HCT116 (cell line): ENCODE measurements at regions not wholly inside any gene's neighbourhood (a gene's known extent, or its start where the extent isn't known, plus 50 kb on each side); places are given as distances from the start of the nearest gene placed in this dataset.

Source experiments
- ATAC-seq: fragments of 200-7000 bp; cut with Tn5 transposase; 2 replicates; pipeline ENCODE4 v1.9.1; 2020; ENCODE audit warnings: mild to moderate bottlenecking, moderate library complexity
- BruUV-seq: library from RNA; stranded (reverse); fragments of 400-500 nt; replicated peaks from 2 replicates; lab custom pipeline; 2021; lab: Mats Ljungman, UMichigan
- CTCF ChIA-PET: fragments of 300-600 bp; sonication (Branson Sonifier 250); formaldehyde crosslinking; loops from one replicate; lab custom pipeline; 2021; ENCODE audit warnings: antibody characterized with exemption; lab: Charles Lee
- POLR2A ChIA-PET: fragments of 300-600, 350-600 bp; sonication (Branson Sonifier 250); formaldehyde crosslinking; loops from one replicate; lab custom pipeline; 2021; ENCODE audit warnings: antibody characterized with exemption; lab: Charles Lee
- RAD21 ChIA-PET, 2 experiments: fragments of 300-600 bp; sonication (Branson Sonifier 250); formaldehyde crosslinking; loops; one replicate each; lab custom pipeline; 2023; ENCODE audit warnings: low total read pairs in 2 of 2; ENCODE audit not compliant: uncharacterized antibody in 2 of 2, unreplicated experiment in 2 of 2, low non-redundant PET in 1 of 2; lab: Charles Lee
- DNase-seq: peaks from one replicate; pipeline ENCODE4 v3.0.0-alpha.2; 2010; ENCODE audit warnings: low read depth, low spot score
- H2AFZ ChIP-seq: fragments of 200-600 bp; shearing (Covaris generic), sonication (generic); 2 replicates; pipeline ENCODE4 v1.6.1; 2017; ENCODE audit warnings: low read depth, mixed run types, mixed read lengths, antibody characterized with exemption, low read length; ENCODE audit not compliant: poor library complexity, severe bottlenecking
- H3K27ac ChIP-seq: 2 replicates; pipeline ENCODE4 v1.5.1; 2012; ENCODE audit warnings: low read depth, low read length
- H3K27me3 ChIP-seq: fragments of 200-600 bp; sonication (generic); 2 replicates; pipeline ENCODE4 v1.6.1; 2016; ENCODE audit warnings: mixed run types, low read length, mixed read lengths; ENCODE audit not compliant: insufficient read depth
- H3K36me3 ChIP-seq, 2 experiments: fragments of 200-500 bp in 1 of 2; fragments of 200-600 bp in 1 of 2; sonication (Bioruptor generic) in 1 of 2; sonication (generic) in 1 of 2; 2 replicates each; pipeline versions ENCODE4 v1.5.1 to v1.6.1; 2014 to 2016; ENCODE audit warnings: low read length in 2 of 2, inconsistent platforms in 1 of 2, mixed read lengths in 1 of 2, mixed run types in 1 of 2; ENCODE audit not compliant: insufficient read depth in 2 of 2, control insufficient read depth in 1 of 2
- H3K4me1 ChIP-seq, 2 experiments: fragments of 200-600 bp in 1 of 2; sonication (generic) in 1 of 2; 2 replicates each; pipeline versions ENCODE4 v1.5.1 to v1.6.1; 2012 to 2017; ENCODE audit warnings: low read length in 2 of 2, inconsistent platforms in 1 of 2, mild to moderate bottlenecking in 1 of 2, mixed read lengths in 1 of 2, mixed run types in 1 of 2, moderate library complexity in 1 of 2; ENCODE audit not compliant: insufficient read depth in 2 of 2, control insufficient read depth in 1 of 2
- H3K4me2 ChIP-seq: fragments of 200-600 bp; sonication (generic); 2 replicates; pipeline ENCODE4 v1.6.1; 2017; ENCODE audit warnings: mixed run types, low read length, mixed read lengths
- H3K4me3 ChIP-seq, 2 experiments: fragments of 200-600 bp in 1 of 2; sonication (generic) in 1 of 2; replicated peaks in 1 of 2; 2 replicates each; pipeline ENCODE4 v1.5.1; 2011 to 2016; ENCODE audit warnings: low read length in 2 of 2, control low read depth in 1 of 2, low read depth in 1 of 2, mild to moderate bottlenecking in 1 of 2, mixed read lengths in 1 of 2, mixed run types in 1 of 2
- H3K79me2 ChIP-seq: fragments of 200-600 bp; sonication (generic); 2 replicates; pipeline ENCODE4 v1.6.1; 2017; ENCODE audit warnings: mild to moderate bottlenecking, mixed run types, low read length, moderate library complexity, mixed read lengths; ENCODE audit not compliant: insufficient read depth
- H3K9ac ChIP-seq: fragments of 200-600 bp; sonication (generic); 2 replicates; pipeline ENCODE4 v1.6.1; 2016; ENCODE audit warnings: low read length, mixed read lengths
- H3K9me2 ChIP-seq: fragments of 200-600 bp; sonication (generic), shearing (Covaris generic); 2 replicates; pipeline ENCODE4 v1.6.1; 2017; ENCODE audit warnings: mixed run types, mild to moderate bottlenecking, moderate library complexity; ENCODE audit not compliant: insufficient read depth
- H3K9me3 ChIP-seq, 2 experiments: fragments of 200-500 bp in 1 of 2; fragments of 200-600 bp in 1 of 2; sonication (Bioruptor generic) in 1 of 2; sonication (generic) in 1 of 2; 2 replicates each; pipeline ENCODE4 v1.6.1; 2014 to 2017; ENCODE audit warnings: low read length in 2 of 2, mixed read lengths in 2 of 2, inconsistent platforms in 1 of 2, low read depth in 1 of 2, mild to moderate bottlenecking in 1 of 2, mixed run types in 1 of 2, moderate library complexity in 1 of 2; ENCODE audit not compliant: control insufficient read depth in 1 of 2, insufficient read depth in 1 of 2
- H4K20me1 ChIP-seq: fragments of 200-600 bp; sonication (generic), shearing (Covaris generic); 2 replicates; pipeline ENCODE4 v1.6.1; 2017; ENCODE audit warnings: mixed run types, mild to moderate bottlenecking, moderate library complexity; ENCODE audit not compliant: insufficient read depth
- CBX3 ChIP-seq: IDR thresholded peaks from 2 replicates; pipeline ENCODE4 v1.6.1; 2012; ENCODE audit warnings: low read depth
- ELF1 ChIP-seq: IDR thresholded peaks from 2 replicates; pipeline ENCODE4 v1.6.1; 2012; ENCODE audit warnings: low read depth, borderline replicate concordance
- EZH2 ChIP-seq: fragments of 200-600 bp; sonication (generic); IDR thresholded peaks from 2 replicates; pipeline ENCODE4 v1.6.1; 2017; ENCODE audit warnings: antibody characterized with exemption, mixed run types
- JUND ChIP-seq: IDR thresholded peaks from 2 replicates; pipeline ENCODE4 v1.6.1; 2012
- POLR2AphosphoS5 ChIP-seq: IDR thresholded peaks from 2 replicates; pipeline ENCODE4 v1.6.1; 2011; ENCODE audit warnings: mild to moderate bottlenecking, low read depth, low read length, moderate library complexity
- RAD21 ChIP-seq: IDR thresholded peaks from 2 replicates; pipeline ENCODE4 v1.6.1; 2012; ENCODE audit warnings: low read depth, mild to moderate bottlenecking
- REST ChIP-seq: IDR thresholded peaks from 2 replicates; pipeline ENCODE4 v1.6.1; 2012; ENCODE audit warnings: low read depth
- SP1 ChIP-seq: IDR thresholded peaks from 2 replicates; pipeline ENCODE4 v1.6.1; 2012; ENCODE audit warnings: low read depth
- SRF ChIP-seq: IDR thresholded peaks from 2 replicates; pipeline ENCODE4 v1.6.1; 2012; ENCODE audit warnings: low read depth
- TCF7L2 ChIP-seq: IDR thresholded peaks from 2 replicates; pipeline ENCODE4 v1.7.0; 2011; ENCODE audit warnings: borderline replicate concordance, inconsistent platforms; ENCODE audit not compliant: insufficient read depth, insufficient read length; ENCODE audit errors: extremely low read depth
- ZBTB33 ChIP-seq: IDR thresholded peaks from 2 replicates; pipeline ENCODE4 v1.6.1; 2011; ENCODE audit warnings: mild to moderate bottlenecking, low read length, moderate library complexity; ENCODE audit not compliant: insufficient replicate concordance; ENCODE audit errors: extremely low read depth
- ZNF274 ChIP-seq: fragments of 200-500 bp; sonication (Bioruptor generic); IDR thresholded peaks from 2 replicates; pipeline ENCODE4 v1.6.1; 2014; ENCODE audit warnings: mild to moderate bottlenecking, low read depth, low read length, inconsistent platforms
- intact Hi-C: fragments of 100-400 bp; cut with micrococcal nuclease; formaldehyde crosslinking; loops from 2 replicates; pipeline ENCODE4 v1.10.0; 2022
- TF ChIP-seq, protein P1 (sequence below): IDR thresholded peaks from 2 replicates; pipeline ENCODE4 v1.6.1; 2012
- TF ChIP-seq, protein P2 (sequence below): IDR thresholded peaks from 2 replicates; pipeline ENCODE4 v1.6.1; 2012

- Histone ChIP-seq H4K20me1 (no peaks in the 10 kb centered on the region), H3K9me2 (no peaks in the 10 kb centered on the region), H3K27ac (no peak overlapping the region), H3K36me3 (no peaks in the 10 kb centered on the region), H3K9ac (no peak overlapping the region), H2AFZ (no peak overlapping the region), H3K4me2 (no peak overlapping the region), H3K4me3 (no peak overlapping the region), H3K27me3 (no peaks in the 10 kb centered on the region), H3K4me1 (no peaks in the 10 kb centered on the region), H3K9me3 (no peaks in the 10 kb centered on the region), H3K79me2 (no peaks in the 10 kb centered on the region)
- no peak for DNase-seq
- BruUV-seq: no TSS peak
- ATAC-seq: no peak
- CTCF ChIA-PET: no interaction called here
- POLR2A ChIA-PET: no interaction called here
- intact Hi-C loops: no loop called here
- RAD21 ChIA-PET: no interaction called here
- TF ChIP-seq TCF7L2 (no peak), RAD21 (no peak), SP1 (no peak), JUND (no peak)
These were observed 90.9 kb upstream of the RNF32 start for GRCh38 chr7:156549636-156550035.

DNA sequence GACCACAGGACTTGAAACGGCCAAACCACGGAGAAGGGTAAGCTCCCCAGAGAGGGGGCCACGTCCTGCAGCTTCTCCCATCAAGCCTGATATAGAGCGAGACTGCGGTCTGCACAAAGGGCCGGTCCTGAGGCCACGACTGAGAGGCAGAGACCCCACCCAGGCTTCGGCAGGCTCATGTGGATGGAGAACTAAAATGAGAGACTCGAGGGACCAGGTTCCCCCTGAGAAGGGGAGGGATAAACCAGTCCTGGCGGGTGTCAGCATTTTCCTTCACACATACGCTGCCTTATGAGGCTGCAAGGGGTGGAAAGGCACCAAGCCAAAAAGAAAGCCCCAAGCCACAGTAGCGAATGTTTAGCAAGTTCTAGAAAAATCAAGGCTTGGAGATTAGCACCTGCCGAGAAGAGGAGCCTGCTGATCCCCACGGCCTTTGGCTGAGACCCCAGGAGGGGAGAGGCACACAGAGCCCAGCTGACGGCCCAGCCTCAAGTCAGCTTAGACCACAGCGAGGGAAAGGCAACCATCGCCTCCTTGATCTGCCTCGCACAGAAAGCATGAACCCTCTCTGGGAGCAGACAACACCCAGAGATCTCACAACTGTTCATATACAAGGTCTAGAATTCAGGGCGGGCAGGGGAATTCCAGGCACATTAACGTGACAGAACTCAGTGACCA, 92.6 kb upstream of the RNF32 start:
- intact Hi-C loops: no loop called here
- Histone ChIP-seq H3K4me2 (no peak overlapping the region), H3K27ac (no peak overlapping the region), H3K79me2 (no peaks in the 10 kb centered on the region), H3K9me3 (no peaks in the 10 kb centered on the region), H3K4me3 (no peak overlapping the region), H2AFZ (no peak overlapping the region), H3K9ac (no peak overlapping the region), H3K36me3 (no peaks in the 10 kb centered on the region), H3K4me1 (no peaks in the 10 kb centered on the region), H3K27me3 (no peaks in the 10 kb centered on the region), H4K20me1 (no peaks in the 10 kb centered on the region), H3K9me2 (no peaks in the 10 kb centered on the region)
- RAD21 ChIA-PET: no interaction called here
- ATAC-seq (no peak), DNase-seq (no peak)
- CTCF ChIA-PET: no interaction called here
- POLR2A ChIA-PET: interaction anchor here (0.6 kb wide), 1 partner anchor 34 kb away, joined by 5 read pairs; no protein-coding TSS in a partner anchor
- BruUV-seq: no TSS peak
- TF ChIP-seq, protein P1, sequence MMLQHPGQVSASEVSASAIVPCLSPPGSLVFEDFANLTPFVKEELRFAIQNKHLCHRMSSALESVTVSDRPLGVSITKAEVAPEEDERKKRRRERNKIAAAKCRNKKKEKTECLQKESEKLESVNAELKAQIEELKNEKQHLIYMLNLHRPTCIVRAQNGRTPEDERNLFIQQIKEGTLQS: no peak
- TF ChIP-seq ELF1: no peak
- TF ChIP-seq ZNF274: no peak
- TF ChIP-seq SRF: no peak
- no peak for TF ChIP-seq SP1
- TF ChIP-seq, protein P2, sequence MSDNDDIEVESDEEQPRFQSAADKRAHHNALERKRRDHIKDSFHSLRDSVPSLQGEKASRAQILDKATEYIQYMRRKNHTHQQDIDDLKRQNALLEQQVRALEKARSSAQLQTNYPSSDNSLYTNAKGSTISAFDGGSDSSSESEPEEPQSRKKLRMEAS: no peak
- no peak for TF ChIP-seq REST
- TF ChIP-seq EZH2: no peak
- TF ChIP-seq CBX3: no peak
- TF ChIP-seq ZBTB33: no peak
- TF ChIP-seq POLR2AphosphoS5: no peak
